ENCODE measurements at regions not wholly inside any gene's neighbourhood (a gene's known extent, or its start where the extent isn't known, plus 50 kb on each side); places are given as distances from the start of the nearest gene placed in this dataset.
A peak's percentile ranks its signal among the peaks of the same experiment; 100 is the strongest.

DNA sequence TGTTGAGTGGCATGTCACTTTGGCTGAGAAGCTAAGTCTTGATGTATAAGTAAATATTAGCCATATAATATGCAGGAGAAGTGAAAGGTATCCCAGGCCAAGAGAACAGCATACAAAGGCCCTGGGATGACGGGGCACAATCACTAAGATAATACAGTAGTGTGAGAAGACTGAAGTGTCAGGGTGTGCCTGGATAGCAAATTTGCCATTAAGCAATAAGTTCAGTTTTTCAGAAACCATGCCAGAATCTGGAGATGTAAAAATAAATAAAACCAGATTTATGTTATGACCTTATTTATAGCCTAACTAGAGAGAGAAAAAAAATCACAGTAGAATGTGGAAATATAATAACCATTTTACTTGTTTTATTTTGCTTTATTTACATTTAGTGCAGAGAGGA is 1858.7 kb upstream of the CELF4 start:
- no peak overlapping the region for H3K4me3 ChIP-seq (ENCODE audit: control insufficient read depth, low read depth, low read length)
- DNase-seq (ENCODE audit: low read depth), result peak; percentile 15
- TF ChIP-seq, protein P1, sequence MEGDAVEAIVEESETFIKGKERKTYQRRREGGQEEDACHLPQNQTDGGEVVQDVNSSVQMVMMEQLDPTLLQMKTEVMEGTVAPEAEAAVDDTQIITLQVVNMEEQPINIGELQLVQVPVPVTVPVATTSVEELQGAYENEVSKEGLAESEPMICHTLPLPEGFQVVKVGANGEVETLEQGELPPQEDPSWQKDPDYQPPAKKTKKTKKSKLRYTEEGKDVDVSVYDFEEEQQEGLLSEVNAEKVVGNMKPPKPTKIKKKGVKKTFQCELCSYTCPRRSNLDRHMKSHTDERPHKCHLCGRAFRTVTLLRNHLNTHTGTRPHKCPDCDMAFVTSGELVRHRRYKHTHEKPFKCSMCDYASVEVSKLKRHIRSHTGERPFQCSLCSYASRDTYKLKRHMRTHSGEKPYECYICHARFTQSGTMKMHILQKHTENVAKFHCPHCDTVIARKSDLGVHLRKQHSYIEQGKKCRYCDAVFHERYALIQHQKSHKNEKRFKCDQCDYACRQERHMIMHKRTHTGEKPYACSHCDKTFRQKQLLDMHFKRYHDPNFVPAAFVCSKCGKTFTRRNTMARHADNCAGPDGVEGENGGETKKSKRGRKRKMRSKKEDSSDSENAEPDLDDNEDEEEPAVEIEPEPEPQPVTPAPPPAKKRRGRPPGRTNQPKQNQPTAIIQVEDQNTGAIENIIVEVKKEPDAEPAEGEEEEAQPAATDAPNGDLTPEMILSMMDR (conservative IDR thresholded peaks at IDR 0.05; ENCODE audit: control insufficient read depth, insufficient read depth, low read depth, low read length), result no peak

DNA sequence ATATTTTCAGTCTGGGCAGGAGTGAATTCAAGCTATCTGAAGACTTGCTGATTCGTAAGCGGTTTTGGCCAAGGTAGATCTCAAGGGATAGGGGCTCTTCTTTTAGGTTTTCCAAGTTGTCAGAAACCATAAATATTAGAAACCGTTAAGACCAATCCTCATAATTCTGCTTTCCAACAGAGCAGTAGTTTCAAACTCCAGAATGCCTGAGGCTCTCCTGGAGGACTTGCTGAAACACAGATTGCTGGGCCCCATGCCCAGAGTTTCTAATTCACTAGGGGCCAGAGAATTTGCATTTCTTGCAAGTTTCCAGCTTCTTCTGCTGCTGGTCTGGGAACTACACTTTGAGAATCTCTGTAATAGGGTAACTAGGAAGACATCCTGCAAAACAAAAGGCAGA is 1855.7 kb upstream of the CELF4 start:
- no peak overlapping the region for H3K4me3 ChIP-seq (ENCODE audit: control insufficient read depth, low read depth, low read length)
- DNase-seq (ENCODE audit: low read depth), result peak; percentile 8
- TF ChIP-seq, protein P1 (conservative IDR thresholded peaks at IDR 0.05; ENCODE audit: control insufficient read depth, insufficient read depth, low read depth, low read length), result no peak

DNA sequence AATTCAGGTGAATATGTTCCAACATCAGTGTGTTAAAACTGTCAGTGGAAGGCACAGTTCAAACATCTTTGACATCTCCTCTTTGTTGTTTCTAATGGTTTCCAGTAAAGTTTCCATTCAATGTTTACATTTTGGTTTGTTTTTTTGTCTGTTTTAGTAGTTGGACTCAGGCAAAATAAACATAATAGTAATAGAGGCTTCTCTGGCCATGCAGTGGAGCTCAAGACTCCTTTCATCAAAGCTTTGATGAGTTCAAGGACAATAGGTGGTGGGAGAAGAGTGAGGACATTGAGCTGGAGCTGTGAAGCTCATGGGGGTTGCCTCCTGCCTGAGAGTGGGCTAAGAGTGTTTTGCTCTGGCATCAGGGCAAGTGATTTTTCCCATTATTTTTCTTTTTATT is 1853.7 kb upstream of the CELF4 start:
- no peak overlapping the region for H3K4me3 ChIP-seq (ENCODE audit: control insufficient read depth, low read depth, low read length)
- TF ChIP-seq, protein P1 (conservative IDR thresholded peaks at IDR 0.05; ENCODE audit: control insufficient read depth, insufficient read depth, low read depth, low read length), result no peak
- no peak for DNase-seq (ENCODE audit: low read depth)

DNA sequence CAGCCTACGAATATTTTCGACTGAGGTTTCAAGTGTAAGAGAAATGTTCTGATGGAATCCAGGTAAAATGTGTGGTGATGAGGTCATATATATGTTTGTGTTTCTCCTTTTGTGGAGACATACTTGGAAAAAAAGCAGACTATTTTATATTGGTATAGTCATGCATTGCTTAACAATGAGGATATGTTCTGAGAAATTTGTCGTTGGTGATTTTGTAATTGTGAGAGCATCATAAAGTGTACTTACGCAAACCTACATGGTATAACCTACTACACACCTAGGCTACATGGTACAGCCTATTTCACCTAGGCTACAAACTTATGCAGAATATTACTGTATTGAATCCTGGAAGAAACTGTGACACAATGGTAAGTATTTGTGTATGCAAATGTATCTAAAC is 1849.9 kb upstream of the CELF4 start:
- no peak overlapping the region for H3K4me3 ChIP-seq (ENCODE audit: control insufficient read depth, low read depth, low read length)
- TF ChIP-seq, protein P1 (conservative IDR thresholded peaks at IDR 0.05; ENCODE audit: control insufficient read depth, insufficient read depth, low read depth, low read length), result no peak
- peak; percentile 6 for DNase-seq (ENCODE audit: low read depth)

DNA sequence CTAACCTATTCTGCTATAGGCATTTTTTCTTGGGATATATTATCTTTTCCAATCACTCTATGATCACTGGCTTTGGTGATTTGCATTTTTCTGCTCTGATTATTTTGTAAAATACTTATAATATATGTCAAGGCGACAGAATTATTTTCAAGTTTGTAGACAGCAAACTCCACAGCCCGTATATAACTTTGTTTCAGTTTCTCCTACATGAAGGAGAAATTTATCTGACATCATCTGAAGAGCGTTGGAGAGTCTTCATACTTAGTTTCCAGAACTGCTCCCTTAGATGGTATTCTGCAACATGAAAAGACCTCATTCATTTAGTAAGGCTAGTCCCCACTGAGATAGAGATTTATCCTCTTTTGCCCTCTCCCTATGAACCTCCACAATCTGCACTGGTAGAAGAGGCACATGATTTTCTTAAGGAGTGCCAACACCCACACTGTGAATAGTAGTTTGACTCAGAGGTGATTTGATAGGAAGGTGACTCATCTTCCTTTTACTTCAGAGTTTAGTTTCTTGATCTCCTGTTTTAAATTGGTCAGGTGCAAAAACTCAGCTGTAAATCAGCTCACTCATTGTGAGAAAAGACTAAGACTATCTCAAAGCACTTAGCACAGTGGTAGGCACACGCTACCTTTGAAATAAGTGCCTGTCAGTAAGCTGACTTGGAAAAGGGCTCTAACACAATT is 1848.6 kb upstream of the CELF4 start:
- DNase-seq (ENCODE audit: low read depth), result peak; percentile 84
- TF ChIP-seq, protein P1 (conservative IDR thresholded peaks at IDR 0.05; ENCODE audit: control insufficient read depth, insufficient read depth, low read depth, low read length), result no peak
- H3K4me3 ChIP-seq (ENCODE audit: control insufficient read depth, low read depth, low read length), result no peak overlapping the region

DNA sequence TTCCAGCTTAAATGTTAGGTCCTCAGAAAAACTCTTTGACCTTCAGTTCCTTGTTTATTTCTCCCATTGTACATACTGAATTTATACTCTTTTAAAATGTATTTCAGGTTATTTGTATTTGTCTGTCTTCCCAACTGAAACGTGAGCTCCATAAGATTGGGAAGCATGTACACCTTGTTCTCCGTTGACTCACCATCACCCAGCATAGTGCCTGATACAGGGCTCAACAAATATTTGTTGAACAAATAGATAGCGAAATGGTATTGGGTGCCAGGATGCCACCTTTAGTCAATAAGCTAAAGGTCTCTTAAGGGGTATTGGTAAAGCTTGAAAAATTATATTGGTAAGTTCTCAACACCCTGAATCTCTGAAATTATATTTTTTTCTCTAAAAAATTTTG is 1841.3 kb upstream of the CELF4 start:
- TF ChIP-seq, protein P1 (conservative IDR thresholded peaks at IDR 0.05; ENCODE audit: control insufficient read depth, insufficient read depth, low read depth, low read length), result no peak
- no peak for DNase-seq (ENCODE audit: low read depth)
- no peak overlapping the region for H3K4me3 ChIP-seq (ENCODE audit: control insufficient read depth, low read depth, low read length)

DNA sequence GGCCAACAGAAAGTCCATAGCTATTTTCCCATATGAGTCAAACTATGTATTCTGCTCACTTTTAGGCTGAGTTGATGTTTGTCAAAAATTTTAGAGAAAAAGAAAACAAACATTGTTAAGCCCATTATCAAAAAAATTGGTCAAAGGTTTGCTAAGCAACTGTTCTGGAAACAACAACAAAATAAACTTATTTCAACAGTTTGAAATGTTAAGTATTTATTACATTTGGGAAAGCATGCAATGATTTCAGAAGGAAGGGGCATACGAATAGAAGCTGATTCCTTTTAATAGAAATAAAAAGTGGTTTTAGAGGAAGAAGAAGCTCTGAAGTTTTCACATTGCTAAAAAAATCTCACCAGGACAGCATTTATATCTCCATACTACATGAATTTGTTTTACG is 1837.5 kb upstream of the CELF4 start:
- TF ChIP-seq, protein P1 (conservative IDR thresholded peaks at IDR 0.05; ENCODE audit: control insufficient read depth, insufficient read depth, low read depth, low read length), result no peak
- no peak for DNase-seq (ENCODE audit: low read depth)

More for the DNA sequence above, 1837.5 kb upstream of the CELF4 start:
- H3K4me3 ChIP-seq (ENCODE audit: control insufficient read depth, low read depth, low read length), result no peak overlapping the region

All from fibroblast of mammary gland (primary cell).